DOHH2 (cell line): ENCODE measurements at regions not wholly inside any gene's neighbourhood (a gene's known extent, or its start where the extent isn't known, plus 50 kb on each side); places are given as distances from the start of the nearest gene placed in this dataset.

Experiments
- CTCF ChIP-seq: fragments of 200-600 bp; sonication (generic); IDR thresholded peaks from one replicate; pipeline ENCODE4 v1.5.1; 2014; ENCODE audit warnings: antibody characterized with exemption, mild to moderate bottlenecking, low read depth, low read length; ENCODE audit not compliant: poor library complexity, severe bottlenecking
- EZH2phosphoT487 ChIP-seq: fragments of 200-600 bp; sonication (generic); IDR thresholded peaks from 2 replicates; pipeline ENCODE4 v1.6.1; 2017; ENCODE audit warnings: borderline replicate concordance, mild to moderate bottlenecking, antibody characterized with exemption, low read length, moderate library complexity, mixed read lengths

GRCh38 chr14:97477353-97477752 is 680.2 kb downstream of the VRK1 start:
- TF ChIP-seq CTCF (no peak), EZH2phosphoT487 (no peak)
